GM21619 (cell line): ENCODE measurements at regions not wholly inside any gene's neighbourhood (a gene's known extent, or its start where the extent isn't known, plus 50 kb on each side); places are given as distances from the start of the nearest gene placed in this dataset.

Experiments used
- ATAC-seq: cut with Tn5 transposase; IDR thresholded peaks from one replicate; pipeline ENCODE4 v1.9.1; 2021; ENCODE audit not compliant: unreplicated experiment

- ATAC-seq: no peak
Observed at GRCh38 chr2:176388861-176389260, 119.6 kb downstream of the MTX2 start.

GRCh38 chr2:176390276-176391147 lies 121.3 kb downstream of the MTX2 start:
- no peak for ATAC-seq

DNA sequence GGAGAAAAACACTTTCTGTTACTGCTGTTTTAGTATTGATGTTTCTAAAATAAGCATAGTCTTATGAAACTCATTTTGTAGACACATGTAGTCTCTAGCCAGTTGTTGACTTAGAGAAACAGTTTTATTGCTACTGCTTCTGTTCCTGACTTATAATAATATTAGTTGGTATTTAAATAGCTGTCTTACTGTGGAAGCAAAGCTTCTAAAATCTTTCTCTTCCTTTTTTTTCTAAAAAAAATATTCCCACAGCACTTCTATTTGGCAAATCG lies 121.8 kb downstream of the MTX2 start:
- no peak for ATAC-seq

- no peak for ATAC-seq
Observed at GRCh38 chr2:176392249-176392648, 123.0 kb downstream of the MTX2 start.

GRCh38 chr2:176392744-176393414 lies 123.6 kb downstream of the MTX2 start:
- no peak for ATAC-seq

GRCh38 chr2:176395273-176395854 lies 126.1 kb downstream of the MTX2 start:
- ATAC-seq: no peak

- no peak for ATAC-seq
Observed at GRCh38 chr2:176398243-176399073, 129.2 kb downstream of the MTX2 start.

GRCh38 chr2:176399074-176399598 lies 129.9 kb downstream of the MTX2 start:
- ATAC-seq: no peak

- ATAC-seq: no peak
Observed at GRCh38 chr2:176405477-176405876, 136.2 kb downstream of the MTX2 start.

DNA sequence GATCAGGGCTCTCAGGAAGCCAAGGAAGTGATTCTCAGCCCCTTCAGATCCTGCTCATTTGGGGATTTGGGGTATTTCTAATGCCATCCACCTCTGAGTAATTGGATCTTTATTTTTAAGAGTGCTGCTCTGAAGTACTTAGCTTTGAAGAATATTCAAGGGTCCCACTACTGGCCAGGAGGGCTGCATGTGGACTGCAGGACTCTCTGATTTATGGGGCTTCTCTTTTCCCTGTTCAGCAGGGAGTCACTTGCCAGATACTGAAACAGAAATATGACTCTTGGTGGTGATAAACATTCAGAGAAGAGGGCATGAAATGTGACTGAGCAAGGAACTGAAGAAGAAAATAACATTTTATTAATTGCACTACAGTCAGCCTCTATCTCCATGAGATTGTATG lies 138.5 kb downstream of the MTX2 start:
- ATAC-seq: no peak

DNA sequence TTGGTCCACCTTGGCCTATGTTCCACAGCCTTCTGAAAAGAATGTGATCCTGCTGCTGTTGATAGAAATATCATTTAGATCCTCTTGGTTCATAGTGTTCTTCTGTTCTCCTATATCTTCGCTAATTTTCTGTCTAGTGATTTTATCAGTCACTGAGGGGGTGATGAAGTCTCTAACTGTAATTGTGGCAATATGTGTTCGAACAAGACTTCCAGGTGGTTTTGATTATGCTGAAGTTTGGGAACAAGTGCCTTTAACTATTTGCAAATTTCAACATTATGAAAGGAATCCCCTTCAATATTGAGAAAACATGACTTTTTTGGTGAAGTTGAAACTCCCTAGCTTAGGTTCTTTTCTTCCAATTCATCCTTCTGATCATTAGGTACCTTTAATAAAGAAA lies 140.4 kb downstream of the MTX2 start:
- no peak for ATAC-seq

GRCh38 chr2:176412136-176412535 lies 142.9 kb downstream of the MTX2 start:
- ATAC-seq: no peak

GRCh38 chr2:176413786-176414185 lies 144.5 kb downstream of the MTX2 start:
- no peak for ATAC-seq

DNA sequence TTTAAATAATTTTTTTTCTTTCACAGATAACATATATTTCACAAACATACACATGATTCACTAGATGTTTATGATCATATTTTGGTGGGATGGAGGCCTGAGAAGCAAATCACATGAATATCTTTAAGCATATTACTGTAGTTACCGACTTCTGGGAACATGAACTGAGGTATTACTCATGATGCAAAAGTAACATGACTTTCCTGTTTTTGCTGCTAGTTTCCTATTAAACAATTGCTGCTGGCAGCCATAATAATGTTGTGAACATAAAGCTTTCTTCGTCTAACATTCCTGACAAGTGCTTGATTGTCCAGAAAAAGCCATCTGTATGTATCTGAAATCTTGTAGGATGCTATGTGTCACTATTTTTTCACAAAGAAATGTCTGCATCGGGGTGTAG lies 145.4 kb downstream of the MTX2 start:
- no peak for ATAC-seq

DNA sequence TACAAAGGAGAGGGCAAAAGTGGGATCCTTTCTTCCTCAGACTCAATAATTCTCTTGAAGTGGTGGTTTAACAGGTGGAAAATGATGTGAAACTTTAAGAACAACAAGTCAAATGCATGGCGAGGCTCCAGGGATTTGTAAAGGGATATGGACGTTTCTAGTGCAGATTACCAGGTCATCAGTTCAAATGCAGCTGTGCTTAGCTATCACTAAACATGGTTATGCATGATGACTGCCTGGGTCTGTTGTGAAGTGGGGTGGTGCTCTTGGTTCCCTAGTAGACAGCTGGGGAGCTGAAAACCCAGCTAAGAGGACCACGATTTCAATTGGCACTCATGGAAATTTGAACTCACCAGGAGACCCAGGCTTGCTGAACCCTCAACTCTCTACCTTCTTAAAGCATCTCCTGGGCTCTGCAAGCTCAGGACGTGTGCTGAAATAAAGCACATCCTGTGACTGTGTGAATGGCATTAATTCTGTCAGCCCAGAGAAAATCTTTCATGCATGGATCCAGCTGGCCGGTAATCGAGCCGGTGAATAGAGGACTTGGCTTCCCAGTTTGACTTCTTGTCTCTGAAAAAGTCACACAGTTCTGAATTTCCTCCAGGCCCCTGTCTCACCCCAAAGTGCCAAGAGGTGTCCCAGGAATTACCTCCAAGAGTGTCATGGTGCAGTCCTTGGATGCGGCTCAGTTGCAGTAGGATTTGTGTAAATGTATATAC lies 146.1 kb downstream of the MTX2 start:
- no peak for ATAC-seq

GRCh38 chr2:176415937-176416499 lies 146.8 kb downstream of the MTX2 start:
- ATAC-seq: no peak

DNA sequence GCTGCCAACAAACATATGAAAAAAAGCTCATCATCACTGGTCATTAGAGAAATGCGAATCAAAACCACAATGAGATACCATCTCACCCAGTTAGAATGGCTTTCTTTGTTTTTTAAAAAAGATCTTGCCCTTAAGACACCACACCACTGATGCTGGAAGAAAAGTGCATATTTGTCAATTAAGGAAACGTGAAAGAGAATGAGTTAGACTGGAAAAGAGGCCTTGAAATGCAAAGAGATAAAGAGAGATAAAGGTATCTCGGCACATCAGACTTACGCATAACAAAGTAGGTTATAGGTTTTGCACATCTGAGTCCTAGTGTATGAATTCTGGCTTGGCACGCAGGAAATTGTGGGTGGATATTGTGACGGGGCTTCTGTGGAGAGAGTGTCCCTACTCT lies 149.5 kb downstream of the MTX2 start:
- ATAC-seq: no peak

DNA sequence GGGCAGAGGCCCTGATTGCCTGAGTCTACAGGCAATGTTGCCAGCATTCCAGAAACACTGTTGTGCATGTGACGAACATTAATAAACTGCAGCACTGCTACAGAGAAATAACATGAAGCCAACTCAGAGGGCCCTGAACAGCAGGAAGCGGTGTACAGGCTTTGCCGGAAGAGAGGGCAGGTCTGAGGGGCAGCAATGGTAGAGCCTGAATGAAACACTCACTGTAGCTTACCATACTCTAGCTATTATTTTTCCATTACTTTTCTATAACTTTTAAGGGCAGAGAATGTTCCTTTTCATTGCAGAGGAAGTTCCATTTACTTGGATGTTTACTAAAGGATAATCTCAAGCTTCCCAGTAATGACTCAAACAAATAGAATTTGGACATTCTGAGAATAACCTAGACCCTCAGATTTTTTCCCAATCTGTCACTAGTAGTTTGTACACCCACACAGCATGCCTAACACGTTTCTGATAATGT lies 150.4 kb downstream of the MTX2 start:
- ATAC-seq: no peak

- ATAC-seq: no peak
Observed at GRCh38 chr2:176421297-176422050, 152.2 kb downstream of the MTX2 start.
